ENCODE measurements at regions not wholly inside any gene's neighbourhood (a gene's known extent, or its start where the extent isn't known, plus 50 kb on each side); places are given as distances from the start of the nearest gene placed in this dataset.

DNA sequence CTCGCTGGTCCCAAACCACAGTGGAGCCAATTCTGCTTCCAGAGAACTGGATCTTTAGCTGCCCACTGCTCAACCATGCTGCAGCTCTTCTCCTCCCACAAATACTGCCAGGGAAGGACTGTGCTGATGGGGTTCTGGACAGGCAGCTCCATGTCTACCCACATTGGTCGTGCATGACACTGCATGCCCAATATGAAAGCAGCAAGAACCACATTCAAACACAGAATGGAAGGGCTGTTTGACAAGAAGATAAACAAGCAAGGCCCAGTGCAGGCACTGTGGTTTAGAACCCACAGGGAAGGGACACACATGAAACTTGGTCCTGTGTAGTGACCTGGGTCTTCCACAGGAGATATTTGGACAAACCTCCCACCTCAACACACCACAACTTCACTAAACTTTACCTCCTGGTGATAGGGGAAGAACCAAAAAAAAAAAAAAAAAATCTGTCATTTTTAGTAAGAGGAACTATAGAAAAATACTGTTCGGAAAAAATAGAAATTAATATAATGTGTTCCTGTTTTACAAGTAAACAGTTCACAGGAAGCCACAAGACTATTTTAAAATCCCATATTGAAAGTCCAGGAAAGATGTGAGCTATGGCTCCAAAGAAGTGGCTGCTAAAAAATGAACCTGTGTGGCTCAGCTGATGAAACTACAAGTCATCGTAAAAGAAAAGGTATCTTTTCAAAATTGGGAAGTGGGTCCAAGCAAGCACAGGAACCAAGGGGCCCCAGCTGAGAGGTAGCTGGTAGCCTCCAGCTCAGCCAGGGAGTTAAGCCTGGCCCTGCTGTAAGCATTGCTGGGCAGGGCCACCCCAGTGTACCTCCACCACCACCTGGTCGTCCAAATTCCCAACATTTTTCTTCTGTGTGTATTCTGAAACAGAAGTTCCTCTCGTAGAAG lies 77.7 kb upstream of the ACAN start:
- ATAC-seq, result no peak
- Histone ChIP-seq H3K4me3 (no peak overlapping the region), H3K36me3 (no peaks in the 10 kb centered on the region), H3K27me3 (no peaks in the 10 kb centered on the region), H3K9me3 (no peaks in the 10 kb centered on the region), H3K27ac (no peak overlapping the region), H3K4me1 (no peaks in the 10 kb centered on the region)
- DNase-seq, result no peak
- intact Hi-C loops (cut with DNase I), result no loop called here
- TF ChIP-seq, protein P1, sequence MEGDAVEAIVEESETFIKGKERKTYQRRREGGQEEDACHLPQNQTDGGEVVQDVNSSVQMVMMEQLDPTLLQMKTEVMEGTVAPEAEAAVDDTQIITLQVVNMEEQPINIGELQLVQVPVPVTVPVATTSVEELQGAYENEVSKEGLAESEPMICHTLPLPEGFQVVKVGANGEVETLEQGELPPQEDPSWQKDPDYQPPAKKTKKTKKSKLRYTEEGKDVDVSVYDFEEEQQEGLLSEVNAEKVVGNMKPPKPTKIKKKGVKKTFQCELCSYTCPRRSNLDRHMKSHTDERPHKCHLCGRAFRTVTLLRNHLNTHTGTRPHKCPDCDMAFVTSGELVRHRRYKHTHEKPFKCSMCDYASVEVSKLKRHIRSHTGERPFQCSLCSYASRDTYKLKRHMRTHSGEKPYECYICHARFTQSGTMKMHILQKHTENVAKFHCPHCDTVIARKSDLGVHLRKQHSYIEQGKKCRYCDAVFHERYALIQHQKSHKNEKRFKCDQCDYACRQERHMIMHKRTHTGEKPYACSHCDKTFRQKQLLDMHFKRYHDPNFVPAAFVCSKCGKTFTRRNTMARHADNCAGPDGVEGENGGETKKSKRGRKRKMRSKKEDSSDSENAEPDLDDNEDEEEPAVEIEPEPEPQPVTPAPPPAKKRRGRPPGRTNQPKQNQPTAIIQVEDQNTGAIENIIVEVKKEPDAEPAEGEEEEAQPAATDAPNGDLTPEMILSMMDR (IDR thresholded peaks at IDR 0.05), result no peak

DNA sequence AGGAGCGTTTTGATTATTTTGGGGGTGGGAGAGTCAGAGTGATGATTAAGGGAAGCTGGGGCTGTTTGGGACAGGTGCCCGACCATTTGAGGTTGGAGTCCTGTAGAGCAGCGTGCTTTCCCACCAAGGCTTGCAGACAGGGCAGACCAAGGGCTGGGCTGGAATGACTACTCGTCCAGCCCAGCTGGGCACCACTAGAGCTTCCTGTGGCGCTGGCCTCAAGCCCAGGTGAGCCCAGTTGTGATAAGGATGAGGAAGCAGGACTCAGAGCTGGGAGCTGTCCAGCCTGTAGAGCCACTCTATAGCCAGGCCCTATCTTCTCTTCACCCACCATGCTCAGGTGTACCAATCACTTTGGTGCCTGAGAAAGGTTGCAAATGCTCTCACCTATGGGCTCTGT lies 75.8 kb upstream of the ACAN start:
- Histone ChIP-seq H3K27me3 (no peaks in the 10 kb centered on the region), H3K9me3 (no peaks in the 10 kb centered on the region), H3K4me1 (no peaks in the 10 kb centered on the region), H3K36me3 (no peaks in the 10 kb centered on the region), H3K4me3 (no peak overlapping the region), H3K27ac (no peak overlapping the region)
- ATAC-seq (no peak), DNase-seq (no peak)
- intact Hi-C loops (cut with DNase I), result no loop called here
- TF ChIP-seq, protein P1 (IDR thresholded peaks at IDR 0.05), result no peak

DNA sequence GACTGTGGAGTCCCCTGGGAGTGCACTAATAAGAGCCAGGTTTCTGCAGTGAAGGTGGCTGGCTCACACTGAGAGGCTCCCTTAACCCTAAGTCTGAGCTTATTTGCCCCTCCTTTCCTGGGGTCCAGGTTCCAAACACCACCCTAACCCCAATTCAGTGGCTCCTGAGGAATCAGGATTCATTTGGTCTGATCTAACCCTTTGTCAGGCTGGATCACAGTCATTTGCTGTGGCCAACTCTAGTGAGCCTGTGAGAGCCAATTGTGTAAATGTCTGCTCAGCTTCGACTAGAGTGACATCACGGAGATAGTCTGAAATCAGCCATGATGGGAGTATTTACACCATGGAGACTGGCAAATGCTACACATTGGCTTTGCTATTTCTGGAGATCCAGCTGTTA lies 73.7 kb upstream of the ACAN start:
- no peak for DNase-seq
- no peak for ATAC-seq
- Histone ChIP-seq H3K27me3 (no peaks in the 10 kb centered on the region), H3K9me3 (no peaks in the 10 kb centered on the region), H3K36me3 (no peaks in the 10 kb centered on the region), H3K4me1 (no peaks in the 10 kb centered on the region), H3K27ac (no peak overlapping the region), H3K4me3 (no peak overlapping the region)
- TF ChIP-seq, protein P1 (IDR thresholded peaks at IDR 0.05), result no peak
- intact Hi-C loops (cut with DNase I), result no loop called here

DNA sequence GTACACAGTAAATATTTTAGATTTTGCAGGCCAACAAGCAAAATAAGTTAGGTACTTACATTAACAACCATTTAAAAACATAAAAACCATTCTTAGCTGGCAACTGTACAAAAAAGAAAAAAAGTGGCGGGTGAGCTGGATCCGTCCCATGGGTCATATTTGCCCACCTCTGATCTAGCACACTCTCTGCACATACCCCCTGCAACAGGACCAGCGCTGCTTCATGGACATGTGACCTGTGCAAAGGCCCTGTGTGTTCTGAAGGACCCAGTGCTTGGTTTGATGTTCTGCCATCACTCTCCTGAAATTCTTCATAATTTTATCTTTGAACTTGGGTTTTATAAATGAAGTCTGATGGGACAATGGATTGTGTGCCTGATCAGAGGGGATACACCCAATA lies 72.5 kb upstream of the ACAN start:
- Histone ChIP-seq H3K4me1 (no peaks in the 10 kb centered on the region), H3K27me3 (no peaks in the 10 kb centered on the region), H3K27ac (no peak overlapping the region), H3K36me3 (no peaks in the 10 kb centered on the region), H3K4me3 (no peak overlapping the region), H3K9me3 (no peaks in the 10 kb centered on the region)
- TF ChIP-seq, protein P1 (IDR thresholded peaks at IDR 0.05), result no peak
- no peak for DNase-seq
- intact Hi-C loops (cut with DNase I), result no loop called here
- no peak for ATAC-seq

DNA sequence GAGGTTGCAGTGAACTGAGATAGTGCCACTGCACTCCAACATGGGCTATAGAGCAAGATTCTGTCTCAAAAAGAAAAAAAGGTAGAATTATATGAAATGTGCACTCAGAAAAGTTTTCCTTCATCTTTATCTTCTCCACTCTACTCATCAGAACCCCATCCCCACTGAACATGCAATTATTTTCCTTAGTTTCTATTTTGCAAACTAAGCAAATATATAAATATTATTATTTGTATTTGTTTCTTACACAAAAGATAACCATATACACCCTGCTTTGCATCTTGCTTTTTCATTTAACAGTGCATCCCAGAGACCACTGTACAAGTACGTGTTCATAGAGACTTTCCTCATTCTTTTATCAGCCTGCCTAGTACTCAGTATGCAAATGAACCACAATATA lies 68.0 kb upstream of the ACAN start:
- DNase-seq, result no peak
- intact Hi-C loops (cut with DNase I), result no loop called here
- no peaks in the 10 kb centered on the region for H3K27me3 ChIP-seq
- H3K4me1 ChIP-seq, result no peaks in the 10 kb centered on the region
- H3K4me3 ChIP-seq, result no peak overlapping the region
- no peak overlapping the region for H3K27ac ChIP-seq
- no peaks in the 10 kb centered on the region for H3K9me3 ChIP-seq
- no peak for ATAC-seq
- H3K36me3 ChIP-seq, result no peaks in the 10 kb centered on the region
- TF ChIP-seq, protein P1 (IDR thresholded peaks at IDR 0.05), result no peak
